ENCODE measurements at regions not wholly inside any gene's neighbourhood (a gene's known extent, or its start where the extent isn't known, plus 50 kb on each side); places are given as distances from the start of the nearest gene placed in this dataset.

DNA sequence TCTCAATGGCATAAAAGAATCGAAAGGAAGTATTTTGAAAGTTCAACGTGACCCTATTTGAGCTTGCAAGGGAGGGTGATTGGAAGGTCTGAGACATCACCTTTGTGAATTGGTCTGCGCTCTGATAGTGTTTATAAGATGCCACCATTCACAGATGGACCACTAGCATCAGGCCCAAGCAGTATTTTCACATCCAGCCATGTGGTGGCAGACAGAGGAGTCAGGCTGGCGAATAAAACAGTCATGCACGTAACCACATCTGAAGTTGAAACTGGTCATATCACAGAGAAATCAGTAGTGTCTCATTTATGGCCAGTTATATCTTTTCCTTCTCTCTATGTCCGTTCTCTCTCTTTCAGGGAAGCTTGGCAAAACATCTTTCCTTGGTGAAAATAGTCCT is 170.1 kb upstream of the ONECUT1 start:
- TF ChIP-seq, protein P1, sequence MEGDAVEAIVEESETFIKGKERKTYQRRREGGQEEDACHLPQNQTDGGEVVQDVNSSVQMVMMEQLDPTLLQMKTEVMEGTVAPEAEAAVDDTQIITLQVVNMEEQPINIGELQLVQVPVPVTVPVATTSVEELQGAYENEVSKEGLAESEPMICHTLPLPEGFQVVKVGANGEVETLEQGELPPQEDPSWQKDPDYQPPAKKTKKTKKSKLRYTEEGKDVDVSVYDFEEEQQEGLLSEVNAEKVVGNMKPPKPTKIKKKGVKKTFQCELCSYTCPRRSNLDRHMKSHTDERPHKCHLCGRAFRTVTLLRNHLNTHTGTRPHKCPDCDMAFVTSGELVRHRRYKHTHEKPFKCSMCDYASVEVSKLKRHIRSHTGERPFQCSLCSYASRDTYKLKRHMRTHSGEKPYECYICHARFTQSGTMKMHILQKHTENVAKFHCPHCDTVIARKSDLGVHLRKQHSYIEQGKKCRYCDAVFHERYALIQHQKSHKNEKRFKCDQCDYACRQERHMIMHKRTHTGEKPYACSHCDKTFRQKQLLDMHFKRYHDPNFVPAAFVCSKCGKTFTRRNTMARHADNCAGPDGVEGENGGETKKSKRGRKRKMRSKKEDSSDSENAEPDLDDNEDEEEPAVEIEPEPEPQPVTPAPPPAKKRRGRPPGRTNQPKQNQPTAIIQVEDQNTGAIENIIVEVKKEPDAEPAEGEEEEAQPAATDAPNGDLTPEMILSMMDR (IDR thresholded peaks at IDR 0.05; ENCODE audit: insufficient read depth, low read length, poor library complexity, severe bottlenecking), result no peak
- TF ChIP-seq EZH2phosphoT487 (conservative IDR thresholded peaks at IDR 0.05; ENCODE audit: low read length), result no peak

All from SU-DHL-6 (cell line).